A549 (cell line): ENCODE measurements at regions not wholly inside any gene's neighbourhood (a gene's known extent, or its start where the extent isn't known, plus 50 kb on each side); places are given as distances from the start of the nearest gene placed in this dataset.

Source experiments
- ATAC-seq, 2 experiments: fragments of 200-7000 bp in 1 of 2; fragments of >200 bp in 1 of 2; cut with Nextera tagmentation in 1 of 2; cut with Tn5 transposase in 1 of 2; 3 replicates each; pipeline versions ENCODE4 v1.8.0 to v1.9.1; 2018 to 2020; ENCODE audit warnings: mild to moderate bottlenecking in 1 of 2, moderate library complexity in 1 of 2
- CTCF ChIA-PET: fragments of 300-600 bp; sonication (Branson Sonifier 250); formaldehyde crosslinking; extraction: SDS; loops from one replicate; lab custom pipeline; 2021; ENCODE audit warnings: antibody characterized with exemption, inconsistent platforms; lab: Yijun Ruan, JAX
- POLR2A ChIA-PET: fragments of 350-600 bp; formaldehyde crosslinking; extraction: SDS; loops from one replicate; lab custom pipeline; 2021; ENCODE audit warnings: antibody characterized with exemption, inconsistent platforms; lab: Yijun Ruan, JAX
- DNase-seq, 2 experiments: peaks; one replicate each; pipeline versions ENCODE4 v3.0.0 to v3.0.0-alpha.2; 2011 to 2016; ENCODE audit warnings: low read depth in 1 of 2, low spot score in 1 of 2
- FAIRE-seq: peaks from 2 replicates; lab custom pipeline; 2011; peaks lifted over from hg19 to GRCh38; lab: Jason Lieb, UNC
- H3K27ac ChIP-seq, 2 experiments: fragments of >200 bp; sonication (Bioruptor Twin); formaldehyde crosslinking; 3 replicates each; pipeline ENCODE4 v1.5.1; 2016 to 2017
- H3K4me1 ChIP-seq: fragments of >200 bp; sonication (Bioruptor Twin); formaldehyde crosslinking; 3 replicates; pipeline ENCODE4 v1.6.1; 2016
- H3K4me2 ChIP-seq: fragments of >200 bp; sonication (Bioruptor Twin); formaldehyde crosslinking; 3 replicates; pipeline ENCODE4 v1.6.1; 2016
- H3K4me3 ChIP-seq: fragments of >200 bp; sonication (Bioruptor Twin); formaldehyde crosslinking; 3 replicates; pipeline ENCODE4 v1.5.1; 2016
- H3K9me3 ChIP-seq: fragments of >200 bp; sonication (Bioruptor Twin); formaldehyde crosslinking; 3 replicates; pipeline ENCODE4 v1.6.1; 2016
- BHLHE40 ChIP-seq: IDR thresholded peaks from 2 replicates; pipeline ENCODE4 v1.6.1; 2012; ENCODE audit warnings: low read depth, low read length, inconsistent platforms
- E2F6 ChIP-seq: IDR thresholded peaks from 2 replicates; pipeline ENCODE4 v1.6.1; 2012; ENCODE audit warnings: low read depth, borderline replicate concordance
- EHMT2 ChIP-seq: fragments of 200-600 bp; sonication (generic); IDR thresholded peaks from 2 replicates; pipeline ENCODE4 v1.6.1; 2016; ENCODE audit warnings: antibody characterized with exemption, low read depth, mild to moderate bottlenecking, moderate library complexity
- FOSL2 ChIP-seq, 2 experiments: fragments of 450-650 bp in 1 of 2; fragments of >200 bp in 1 of 2; sonication (Bioruptor Twin) in 1 of 2; formaldehyde crosslinking; IDR thresholded peaks; 2 replicates each; pipeline versions ENCODE4 v1.5.0 to v1.6.1; 2016 to 2020; ENCODE audit warnings: mild to moderate bottlenecking in 1 of 2, moderate library complexity in 1 of 2
- GATA3 ChIP-seq: IDR thresholded peaks from 2 replicates; pipeline ENCODE4 v1.6.1; 2012; ENCODE audit warnings: borderline replicate concordance
- HEYL ChIP-seq: fragments of 250-450 bp; sonication (Bioruptor Pico); IDR thresholded peaks from 2 replicates; pipeline ENCODE4 v1.8.0; 2021; ENCODE audit warnings: mild to moderate bottlenecking, moderate library complexity
- HOXB13 ChIP-seq: fragments of 250-450 bp; sonication (Bioruptor Pico); IDR thresholded peaks from 2 replicates; pipeline ENCODE4 v1.5.0; 2020; ENCODE audit warnings: low read depth, mild to moderate bottlenecking, moderate library complexity
- KDM1A ChIP-seq: fragments of 200-600 bp; sonication (generic); IDR thresholded peaks from 2 replicates; pipeline ENCODE4 v1.6.1; 2016; ENCODE audit warnings: low read depth, mild to moderate bottlenecking
- MAFK ChIP-seq: fragments of 450-650 bp; IDR thresholded peaks from 2 replicates; pipeline ENCODE4 v1.6.1; 2014; ENCODE audit not compliant: partially characterized antibody
- MAX ChIP-seq: IDR thresholded peaks from 2 replicates; pipeline ENCODE4 v1.6.1; 2012
- MYC ChIP-seq: IDR thresholded peaks from 2 replicates; pipeline ENCODE4 v1.6.1; 2012; ENCODE audit warnings: mild to moderate bottlenecking, inconsistent platforms, low read length, improper control_type of control experiment, borderline replicate concordance
- SMC3 ChIP-seq: fragments of >200 bp; sonication (Bioruptor Twin); formaldehyde crosslinking; IDR thresholded peaks from 3 replicates; pipeline ENCODE4 v1.6.1; 2018; ENCODE audit warnings: inconsistent platforms
- TP53 ChIP-seq: fragments of 250-450 bp; sonication (Bioruptor Pico); IDR thresholded peaks from 2 replicates; pipeline ENCODE4 v1.5.0; 2021; ENCODE audit warnings: mild to moderate bottlenecking, moderate library complexity
- ZFP36 ChIP-seq: fragments of 450-650 bp; IDR thresholded peaks from 2 replicates; pipeline ENCODE4 v1.6.1; 2014; ENCODE audit warnings: borderline replicate concordance; ENCODE audit not compliant: partially characterized antibody
- WGBS: methylation state at CpG from one replicate; pipeline ENCODE4 v1.1.6; 2017; ENCODE audit errors: missing lambda C conversion rate; 5-methylcytosine and 5-hydroxymethylcytosine counted together
- TF ChIP-seq, protein P1 (sequence below): fragments of 250-450 bp; sonication (Bioruptor Pico); IDR thresholded peaks from 2 replicates; pipeline ENCODE4 v1.5.0; 2021; ENCODE audit warnings: mild to moderate bottlenecking, moderate library complexity, borderline replicate concordance
- TF ChIP-seq, protein P2 (sequence below): fragments of >200 bp; sonication (Bioruptor Twin); formaldehyde crosslinking; IDR thresholded peaks from 2 replicates; pipeline ENCODE4 v1.6.1; 2016
- TF ChIP-seq, protein P3 (sequence below): fragments of 200-600 bp; sonication (generic); IDR thresholded peaks from 2 replicates; pipeline ENCODE4 v1.6.1; 2016; ENCODE audit warnings: antibody characterized with exemption, mild to moderate bottlenecking, moderate library complexity

- no peak for DNase-seq
- 67% methylated on average over 14 of the region's 32 CpGs for WGBS
- ChIA-PET CTCF (no interaction called here), POLR2A (no interaction called here)
- no peak for ATAC-seq
- H3K9me3 ChIP-seq = no peaks in the 10 kb centered on the region
- TF ChIP-seq E2F6 (no peak), BHLHE40 (no peak), ZFP36 (no peak), HEYL (CRISPR knock-in tag) (no peak), FOSL2 (IDR thresholded peaks at IDR 0.05) (no peak), FOSL2 (CRISPR knock-in tag; IDR thresholded peaks at IDR 0.05) (no peak), TP53 (CRISPR knock-in tag) (no peak), GATA3 (no peak), SMC3 (no peak), MYC (no peak), EHMT2 (no peak), MAFK (no peak)
- TF ChIP-seq, protein P1, sequence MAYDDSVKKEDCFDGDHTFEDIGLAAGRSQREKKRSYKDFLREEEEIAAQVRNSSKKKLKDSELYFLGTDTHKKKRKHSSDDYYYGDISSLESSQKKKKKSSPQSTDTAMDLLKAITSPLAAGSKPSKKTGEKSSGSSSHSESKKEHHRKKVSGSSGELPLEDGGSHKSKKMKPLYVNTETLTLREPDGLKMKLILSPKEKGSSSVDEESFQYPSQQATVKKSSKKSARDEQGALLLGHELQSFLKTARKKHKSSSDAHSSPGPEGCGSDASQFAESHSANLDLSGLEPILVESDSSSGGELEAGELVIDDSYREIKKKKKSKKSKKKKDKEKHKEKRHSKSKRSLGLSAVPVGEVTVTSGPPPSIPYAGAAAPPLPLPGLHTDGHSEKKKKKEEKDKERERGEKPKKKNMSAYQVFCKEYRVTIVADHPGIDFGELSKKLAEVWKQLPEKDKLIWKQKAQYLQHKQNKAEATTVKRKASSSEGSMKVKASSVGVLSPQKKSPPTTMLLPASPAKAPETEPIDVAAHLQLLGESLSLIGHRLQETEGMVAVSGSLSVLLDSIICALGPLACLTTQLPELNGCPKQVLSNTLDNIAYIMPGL (CRISPR knock-in tag) = no peak
- TF ChIP-seq, protein P2, sequence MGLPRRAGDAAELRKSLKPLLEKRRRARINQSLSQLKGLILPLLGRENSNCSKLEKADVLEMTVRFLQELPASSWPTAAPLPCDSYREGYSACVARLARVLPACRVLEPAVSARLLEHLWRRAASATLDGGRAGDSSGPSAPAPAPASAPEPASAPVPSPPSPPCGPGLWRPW = no peak
- no peak overlapping the region for H3K4me2 ChIP-seq
- no peak for FAIRE-seq
- no peak overlapping the region for H3K27ac ChIP-seq
- H3K4me1 ChIP-seq = no peaks in the 10 kb centered on the region
- H3K4me3 ChIP-seq = no peak overlapping the region
Measured at GRCh38 chr5:123949043-123949804, 437.2 kb downstream of the CSNK1G3 start.

- POLR2A ChIA-PET = no interaction called here
- no peak overlapping the region for H3K4me3 ChIP-seq
- no peak for FAIRE-seq
- H3K4me2 ChIP-seq = no peak overlapping the region
- DNase-seq = no peak
- 31% methylated on average over 2 of the region's 2 CpGs for WGBS
- TF ChIP-seq MAX (no peak), KDM1A (no peak), MAFK (no peak), HOXB13 (CRISPR knock-in tag) (no peak)
- TF ChIP-seq, protein P3, sequence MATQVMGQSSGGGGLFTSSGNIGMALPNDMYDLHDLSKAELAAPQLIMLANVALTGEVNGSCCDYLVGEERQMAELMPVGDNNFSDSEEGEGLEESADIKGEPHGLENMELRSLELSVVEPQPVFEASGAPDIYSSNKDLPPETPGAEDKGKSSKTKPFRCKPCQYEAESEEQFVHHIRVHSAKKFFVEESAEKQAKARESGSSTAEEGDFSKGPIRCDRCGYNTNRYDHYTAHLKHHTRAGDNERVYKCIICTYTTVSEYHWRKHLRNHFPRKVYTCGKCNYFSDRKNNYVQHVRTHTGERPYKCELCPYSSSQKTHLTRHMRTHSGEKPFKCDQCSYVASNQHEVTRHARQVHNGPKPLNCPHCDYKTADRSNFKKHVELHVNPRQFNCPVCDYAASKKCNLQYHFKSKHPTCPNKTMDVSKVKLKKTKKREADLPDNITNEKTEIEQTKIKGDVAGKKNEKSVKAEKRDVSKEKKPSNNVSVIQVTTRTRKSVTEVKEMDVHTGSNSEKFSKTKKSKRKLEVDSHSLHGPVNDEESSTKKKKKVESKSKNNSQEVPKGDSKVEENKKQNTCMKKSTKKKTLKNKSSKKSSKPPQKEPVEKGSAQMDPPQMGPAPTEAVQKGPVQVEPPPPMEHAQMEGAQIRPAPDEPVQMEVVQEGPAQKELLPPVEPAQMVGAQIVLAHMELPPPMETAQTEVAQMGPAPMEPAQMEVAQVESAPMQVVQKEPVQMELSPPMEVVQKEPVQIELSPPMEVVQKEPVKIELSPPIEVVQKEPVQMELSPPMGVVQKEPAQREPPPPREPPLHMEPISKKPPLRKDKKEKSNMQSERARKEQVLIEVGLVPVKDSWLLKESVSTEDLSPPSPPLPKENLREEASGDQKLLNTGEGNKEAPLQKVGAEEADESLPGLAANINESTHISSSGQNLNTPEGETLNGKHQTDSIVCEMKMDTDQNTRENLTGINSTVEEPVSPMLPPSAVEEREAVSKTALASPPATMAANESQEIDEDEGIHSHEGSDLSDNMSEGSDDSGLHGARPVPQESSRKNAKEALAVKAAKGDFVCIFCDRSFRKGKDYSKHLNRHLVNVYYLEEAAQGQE = no peak
- TF ChIP-seq, all 56 proteins: peak for 0
- Histone ChIP-seq H3K4me1 (no peaks in the 10 kb centered on the region), H3K27ac (no peak overlapping the region), H3K9me3 (no peaks in the 10 kb centered on the region)
- no peak for ATAC-seq
- CTCF ChIA-PET = no interaction called here
Measured at GRCh38 chr5:123947797-123948196, 435.8 kb downstream of the CSNK1G3 start.
